ENCODE measurements at regions not wholly inside any gene's neighbourhood (a gene's known extent, or its start where the extent isn't known, plus 50 kb on each side); places are given as distances from the start of the nearest gene placed in this dataset.

DNA sequence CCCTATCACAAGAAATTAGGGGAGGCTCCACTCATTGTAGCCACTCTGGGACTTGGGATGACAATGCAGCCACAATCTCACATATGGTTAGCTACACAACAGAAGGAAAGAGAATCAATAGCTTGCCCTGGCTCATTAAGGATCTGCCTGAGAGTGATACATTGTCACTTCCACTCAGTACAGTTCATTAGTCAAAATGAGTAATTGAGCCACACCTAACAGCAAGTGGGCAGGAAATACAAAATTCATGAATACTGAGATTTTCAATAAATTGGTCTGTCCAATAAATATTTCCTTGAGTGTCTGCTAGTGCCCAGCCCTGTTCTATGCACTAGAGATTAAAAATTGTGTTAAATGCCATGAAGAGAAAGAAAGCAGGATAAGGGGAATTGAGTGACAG lies 231.3 kb upstream of the NR4A3 start:
- no peak for DNase-seq (ENCODE audit: low read depth)

- DNase-seq (ENCODE audit: low read depth) = no peak
Measured at GRCh38 chr9:99590840-99591239, 230.8 kb upstream of the NR4A3 start.

DNA sequence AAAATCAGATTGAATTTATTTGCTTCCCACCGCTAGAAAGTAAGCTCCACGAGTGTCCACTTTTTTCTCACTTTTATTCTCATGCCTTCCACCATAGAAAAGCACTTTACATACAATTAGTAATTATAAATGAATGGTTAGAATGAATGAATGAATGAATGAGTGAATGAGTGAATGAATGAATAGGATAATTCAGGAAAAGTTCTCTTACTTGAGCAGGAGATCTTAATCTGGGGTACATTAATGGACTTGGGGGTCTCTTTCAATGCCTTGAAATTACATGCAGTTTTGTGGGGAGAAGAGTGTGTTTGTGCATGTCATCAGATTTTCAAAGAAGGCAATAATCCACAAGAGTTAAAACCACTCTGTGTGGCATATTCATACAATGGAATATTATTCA lies 229.9 kb upstream of the NR4A3 start:
- no peak for DNase-seq (ENCODE audit: low read depth)

DNA sequence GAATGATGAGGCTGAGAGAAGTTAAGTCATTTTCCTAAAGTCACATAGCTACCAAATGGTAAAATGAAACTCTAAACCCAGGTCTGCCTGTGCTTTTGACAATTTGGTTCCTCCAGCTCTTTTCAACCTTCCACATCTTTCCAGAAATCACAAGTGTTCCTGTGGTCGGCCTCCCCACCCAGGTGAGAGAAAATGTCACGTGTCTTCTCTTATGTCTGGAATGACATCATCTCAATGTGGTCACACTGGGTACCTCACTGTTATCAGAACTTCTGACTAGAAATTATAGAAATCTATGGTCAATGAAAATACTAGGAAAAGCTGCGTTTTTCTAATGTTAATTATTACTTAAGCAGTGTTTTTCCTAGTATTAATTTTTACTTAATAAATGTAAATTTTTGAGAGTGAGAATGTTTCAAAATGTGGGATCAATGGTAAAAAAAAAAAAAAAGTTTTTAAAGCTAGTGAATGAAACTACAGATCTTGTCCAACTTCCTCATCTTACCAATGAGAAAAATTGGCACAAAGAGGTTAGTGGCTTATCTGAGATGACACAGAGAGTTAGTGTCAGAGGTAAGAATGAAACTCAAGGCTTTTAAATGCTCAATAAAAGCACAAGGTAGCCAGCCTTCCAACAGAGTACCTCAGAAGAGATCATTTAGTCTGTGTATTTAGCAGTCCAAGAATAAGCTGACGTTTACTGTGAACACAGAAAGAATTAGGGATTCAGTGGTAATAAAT lies 228.7 kb upstream of the NR4A3 start:
- no peak for DNase-seq (ENCODE audit: low read depth)

GRCh38 chr9:99593610-99594009 lies 228.1 kb upstream of the NR4A3 start:
- DNase-seq (ENCODE audit: low read depth) = no peak

DNA sequence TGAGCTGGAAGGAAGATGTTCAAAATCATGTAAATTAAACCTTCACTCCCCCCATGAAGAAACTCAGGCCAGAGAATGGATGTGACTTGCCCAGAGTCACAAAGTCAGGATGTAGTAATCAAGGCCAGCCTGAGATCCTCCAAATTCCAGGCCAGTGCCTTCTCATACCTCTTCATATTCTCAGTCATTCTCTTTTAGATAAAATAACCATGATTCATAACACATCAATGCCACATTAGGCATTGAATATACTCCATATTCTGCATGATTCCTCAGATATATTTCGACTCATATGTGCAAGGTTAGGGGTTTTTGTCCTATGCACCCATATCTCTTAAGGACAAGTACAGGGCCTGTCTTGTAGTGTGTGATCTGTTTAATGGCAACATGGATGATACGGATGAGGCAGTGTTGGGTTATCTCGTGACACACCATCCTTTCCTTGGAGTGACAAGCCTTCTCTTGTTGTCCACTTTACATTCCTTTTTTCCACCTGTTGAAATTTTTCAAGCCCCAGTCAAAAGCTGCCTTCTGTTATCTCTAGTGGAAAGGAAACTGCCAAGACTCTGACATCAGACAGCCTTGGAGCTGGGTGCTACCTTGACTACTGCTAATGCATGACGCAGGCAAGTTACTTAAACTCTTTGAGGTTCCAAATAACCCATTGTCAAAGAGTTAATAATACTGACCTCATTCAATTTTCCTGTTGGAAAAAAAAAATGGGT lies 227.5 kb upstream of the NR4A3 start:
- DNase-seq (ENCODE audit: low read depth) = no peak

- DNase-seq (ENCODE audit: low read depth) = no peak
Measured at GRCh38 chr9:99595796-99596195, 225.9 kb upstream of the NR4A3 start.

- no peak for DNase-seq (ENCODE audit: low read depth)
Measured at GRCh38 chr9:99601571-99602111, 220.0 kb upstream of the NR4A3 start.

DNA sequence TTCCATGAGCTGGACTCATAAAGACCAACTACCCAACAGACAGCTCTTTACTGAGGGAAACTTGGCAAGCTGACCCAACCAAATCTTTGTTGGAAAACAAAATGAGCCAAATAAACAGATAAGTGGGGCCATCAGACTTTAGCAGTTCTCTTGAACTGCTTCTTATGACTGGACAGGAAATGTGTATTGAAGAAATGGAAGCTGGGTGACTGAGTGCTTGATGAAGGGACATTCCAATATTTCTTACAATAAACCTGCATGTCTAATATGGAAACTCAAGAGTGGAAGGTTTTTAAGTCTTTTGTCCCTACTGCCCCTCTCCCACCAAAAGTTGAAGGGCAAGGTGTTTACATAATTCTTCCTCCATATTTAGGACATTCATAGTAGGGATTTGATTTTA lies 218.8 kb upstream of the NR4A3 start:
- no peak for DNase-seq (ENCODE audit: low read depth)

DNA sequence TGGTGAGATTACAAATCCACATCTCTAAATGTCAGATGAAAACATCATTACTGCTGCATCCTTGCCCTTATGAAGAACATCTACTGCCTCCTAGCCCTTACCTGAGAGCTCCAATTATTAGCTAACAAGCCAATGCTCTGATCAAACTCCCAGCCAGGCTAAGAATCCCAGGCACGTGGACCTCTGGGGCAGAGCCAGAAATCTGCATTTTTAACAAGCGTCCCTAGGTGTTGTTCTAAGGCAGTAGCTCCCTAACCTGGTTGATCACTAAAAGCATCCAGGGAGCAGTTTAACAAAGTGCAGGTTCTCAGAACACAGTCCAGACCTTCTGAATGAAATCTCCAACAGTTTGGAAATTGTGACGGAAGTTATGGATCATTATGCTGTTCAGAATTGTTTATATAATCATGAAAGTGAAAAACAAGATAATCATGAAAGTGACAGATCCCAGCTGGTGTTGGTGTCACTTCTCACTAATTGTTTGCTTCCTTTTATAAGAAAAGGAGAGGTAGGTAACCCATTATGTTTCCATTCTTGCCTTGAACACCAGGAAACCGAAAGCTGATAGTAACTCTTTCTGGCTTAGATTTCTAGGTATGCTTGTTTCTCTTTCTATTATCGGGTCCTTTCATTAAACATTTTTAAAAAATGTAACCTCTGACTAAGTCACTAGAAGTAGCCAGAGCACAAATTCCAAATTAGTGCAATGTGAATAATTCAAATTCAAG lies 216.5 kb upstream of the NR4A3 start:
- no peak for DNase-seq (ENCODE audit: low read depth)

DNA sequence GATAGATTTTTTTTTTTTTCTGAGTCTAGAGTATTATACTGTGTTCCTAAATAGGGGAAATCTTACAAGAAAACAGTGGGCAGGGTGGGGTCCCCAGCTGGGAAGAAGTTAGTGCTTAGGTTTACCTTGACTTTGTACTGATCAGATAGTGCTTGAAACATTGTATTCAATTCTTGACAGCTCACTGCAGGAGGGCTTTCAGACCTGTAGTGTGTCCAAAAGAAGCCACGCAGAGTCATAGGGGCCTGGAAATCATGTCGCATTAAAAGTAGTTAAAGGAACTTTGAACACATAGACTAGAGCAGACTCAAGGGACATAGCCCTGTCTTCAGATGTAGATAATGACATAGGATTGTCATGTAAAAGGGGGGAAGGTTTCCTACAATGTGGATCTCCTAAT lies 215.4 kb upstream of the NR4A3 start:
- DNase-seq (ENCODE audit: low read depth) = no peak

DNA sequence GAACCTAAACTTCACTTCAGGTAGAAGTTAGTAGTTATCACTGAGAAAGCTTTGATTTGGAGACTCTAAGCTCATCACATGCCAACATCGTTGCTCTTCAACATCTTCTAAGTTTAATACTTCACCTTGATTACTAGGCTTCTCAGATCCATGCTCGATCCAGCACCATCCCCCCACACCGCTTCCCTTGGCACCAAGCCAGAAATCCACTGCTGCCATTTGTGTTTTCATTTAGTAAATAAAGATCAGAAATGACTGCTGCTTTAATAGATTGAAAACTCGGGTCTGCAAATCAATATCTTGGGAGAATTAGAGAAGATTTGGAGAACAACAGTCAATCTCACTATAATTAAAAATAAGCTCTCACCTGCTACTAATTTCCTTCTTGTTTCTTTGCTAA lies 214.7 kb upstream of the NR4A3 start:
- DNase-seq (ENCODE audit: low read depth) = no peak

DNA sequence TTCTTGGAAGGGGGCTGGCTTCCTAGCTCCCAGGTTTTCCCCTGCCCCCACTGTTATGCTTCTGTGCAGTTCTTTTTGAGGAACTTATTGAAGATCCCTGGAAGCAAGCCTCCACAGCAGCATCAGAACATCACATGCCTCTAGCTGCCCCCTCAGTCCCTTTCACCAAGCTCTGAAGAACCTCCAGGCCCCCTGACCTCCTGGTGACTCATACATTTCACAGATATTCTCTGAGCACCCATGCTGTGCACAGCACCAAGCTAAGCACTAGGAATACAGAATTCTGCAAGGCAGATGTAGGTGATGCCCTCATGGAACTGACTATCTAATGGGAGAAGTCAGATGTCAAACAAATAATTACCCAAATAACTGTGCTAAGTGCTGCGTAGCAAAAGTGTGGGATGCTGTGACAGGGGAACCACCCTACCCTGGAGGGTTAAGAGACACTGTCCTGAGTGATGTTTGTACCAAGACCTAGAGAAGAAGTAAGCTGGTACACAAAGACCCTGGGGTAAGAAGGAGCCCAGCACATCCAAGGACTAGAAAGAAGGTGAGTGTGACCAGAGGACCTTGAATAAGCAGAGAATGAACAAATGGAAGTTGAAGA lies 213.7 kb upstream of the NR4A3 start:
- no peak for DNase-seq (ENCODE audit: low read depth)

GRCh38 chr9:99614341-99614740 lies 207.3 kb upstream of the NR4A3 start:
- no peak for DNase-seq (ENCODE audit: low read depth)

- no peak for DNase-seq (ENCODE audit: low read depth)
Measured at GRCh38 chr9:99621040-99621439, 200.6 kb upstream of the NR4A3 start.

- no peak for DNase-seq (ENCODE audit: low read depth)
Measured at GRCh38 chr9:99622679-99623078, 199.0 kb upstream of the NR4A3 start.

DNA sequence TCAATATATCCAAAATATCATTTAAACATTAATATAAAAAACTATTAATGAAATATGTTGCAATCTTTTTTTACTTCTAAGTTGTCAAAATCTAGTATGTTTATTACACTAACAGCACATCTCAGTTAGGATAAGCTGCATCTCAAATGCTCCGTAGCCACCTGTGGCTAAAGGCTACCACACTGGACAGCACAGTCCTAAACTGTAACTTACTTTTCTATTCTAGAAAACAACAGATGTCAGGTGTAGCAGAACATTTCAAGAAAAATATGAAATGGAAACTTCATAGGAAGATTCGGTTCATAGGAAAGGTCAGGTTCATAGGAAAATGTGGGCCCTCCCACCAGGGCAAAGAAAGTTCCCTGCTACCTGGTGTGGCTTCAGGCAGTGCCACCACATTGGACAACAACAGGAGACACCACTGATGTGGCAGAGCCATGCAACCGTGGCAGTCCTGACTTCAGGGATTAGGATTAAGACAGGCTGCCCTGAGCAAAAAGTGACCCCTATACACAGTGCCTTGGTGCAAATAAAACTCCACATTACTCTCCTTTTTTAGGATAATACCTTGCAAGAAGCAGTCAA lies 197.8 kb upstream of the NR4A3 start:
- DNase-seq (ENCODE audit: low read depth) = no peak

DNA sequence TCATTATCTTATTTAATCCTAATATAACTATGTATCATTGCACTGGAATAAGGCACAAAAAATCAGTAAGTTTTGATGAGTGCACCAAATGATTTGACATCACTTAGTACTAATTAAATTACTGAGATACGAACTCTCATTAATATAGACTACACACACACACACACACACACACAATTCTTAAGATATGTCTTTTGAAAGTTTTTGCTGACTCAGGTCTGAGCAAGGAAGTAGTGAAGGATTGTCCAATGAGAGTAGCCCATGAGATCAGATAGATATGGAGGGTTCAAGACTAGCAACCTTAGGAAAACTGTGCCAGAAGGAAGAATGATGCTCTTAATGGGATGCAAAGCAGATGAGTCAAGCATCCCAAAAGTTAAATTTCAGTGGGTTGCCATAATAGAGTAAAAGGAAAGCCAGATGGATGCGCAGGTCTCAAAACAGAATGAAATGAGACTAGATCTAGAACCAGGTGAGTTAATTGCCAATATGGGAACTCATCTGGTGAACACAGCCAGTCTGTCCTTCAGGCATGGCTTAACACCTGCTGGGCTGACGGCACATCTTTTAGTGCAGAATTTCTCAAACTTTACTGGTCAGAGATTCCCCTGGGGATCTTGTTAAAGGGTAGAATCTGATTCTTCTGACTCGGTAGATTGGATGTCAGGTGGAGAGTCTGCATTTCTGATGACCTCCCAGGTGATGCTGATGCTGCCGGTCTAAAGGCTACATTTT lies 197.0 kb upstream of the NR4A3 start:
- no peak for DNase-seq (ENCODE audit: low read depth)

GRCh38 chr9:99626426-99626825 lies 195.3 kb upstream of the NR4A3 start:
- no peak for DNase-seq (ENCODE audit: low read depth)

DNA sequence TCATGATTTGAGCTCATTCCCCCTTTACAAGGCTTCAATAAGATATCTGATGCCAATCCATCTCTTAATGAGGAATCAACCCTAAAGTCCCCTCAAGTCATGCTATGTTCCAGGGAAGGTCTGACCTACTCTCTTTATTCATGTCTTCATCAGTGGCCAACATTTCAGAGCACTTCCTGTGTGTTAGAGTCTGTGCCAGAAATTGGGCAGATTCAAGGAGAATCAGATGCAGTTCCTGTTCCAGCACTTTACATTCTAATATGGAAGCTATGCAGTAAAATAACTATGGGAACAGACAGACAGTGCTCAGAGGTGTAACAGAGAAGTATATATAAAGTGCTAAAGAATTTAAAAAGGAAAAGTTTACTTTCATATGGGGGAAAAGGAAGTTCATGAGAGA lies 193.4 kb upstream of the NR4A3 start:
- no peak for DNase-seq (ENCODE audit: low read depth)

GRCh38 chr9:99628849-99629620 lies 192.7 kb upstream of the NR4A3 start:
- no peak for DNase-seq (ENCODE audit: low read depth)
